ENCODE measurements at regions not wholly inside any gene's neighbourhood (a gene's known extent, or its start where the extent isn't known, plus 50 kb on each side); places are given as distances from the start of the nearest gene placed in this dataset.

DNA sequence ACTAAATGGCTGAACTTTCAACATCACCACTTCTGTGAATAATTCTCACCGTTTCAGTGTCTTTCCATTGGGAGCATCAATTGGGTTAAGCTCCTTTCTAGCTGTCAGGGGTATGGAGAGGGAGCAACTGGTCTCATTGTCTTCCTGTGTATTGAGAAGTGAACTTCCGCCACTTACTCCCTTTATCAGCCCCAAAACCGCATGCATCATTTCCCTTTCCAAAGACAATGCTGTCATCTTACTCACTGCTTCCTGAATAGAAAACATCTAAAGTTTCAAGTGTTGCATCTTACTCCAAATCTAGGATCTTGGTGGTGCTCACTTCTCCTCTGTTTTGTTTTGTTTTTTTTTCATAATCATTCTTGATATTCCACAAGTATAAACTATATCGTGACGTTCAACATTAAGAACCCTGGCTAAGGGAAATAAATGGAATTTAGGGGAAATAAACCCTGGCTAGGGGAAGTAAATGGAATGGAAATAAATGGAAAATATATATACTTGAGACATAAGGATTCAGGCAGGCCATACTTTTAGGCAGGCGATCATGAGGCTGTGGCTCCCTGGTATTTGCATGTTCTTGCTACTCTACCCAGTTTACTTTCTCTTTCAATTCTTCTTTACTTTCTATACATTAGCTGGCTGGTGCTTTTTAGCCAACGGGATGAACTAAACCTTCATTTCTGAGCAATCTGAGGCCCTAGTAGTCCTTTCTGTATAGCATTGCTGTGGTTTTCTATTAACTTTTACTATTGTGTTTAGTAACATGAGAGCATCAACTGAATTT, 371.9 kb downstream of the BMPER start:
- DNase-seq, result no peak

- DNase-seq, result no peak
These were observed 372.5 kb downstream of the BMPER start for GRCh38 chr7:34277803-34278199.

- DNase-seq, result no peak
These were observed 375.9 kb downstream of the BMPER start for GRCh38 chr7:34281260-34281659.

DNA sequence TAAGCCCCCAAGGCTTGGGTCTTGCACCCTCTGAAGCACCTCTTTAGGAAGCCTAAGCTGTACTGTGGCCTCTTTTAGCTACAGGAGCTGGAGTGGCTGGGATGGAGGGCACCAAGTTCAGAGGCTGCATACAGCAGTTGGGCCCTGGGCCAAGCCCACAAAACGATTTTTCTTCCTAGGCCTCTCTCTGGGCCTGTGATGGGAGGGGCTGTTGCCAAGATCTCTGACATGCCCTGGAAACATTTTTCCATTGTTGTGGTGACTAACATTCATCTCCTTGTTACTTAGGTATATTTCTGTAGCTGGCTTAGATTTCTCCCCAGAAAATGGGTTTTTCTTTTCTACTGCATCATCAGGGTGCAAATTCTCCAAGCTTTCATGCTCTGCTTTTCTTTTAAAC, 375.7 kb upstream of the NPSR1 start:
- DNase-seq, result no peak

GRCh38 chr7:34296663-34297062, 361.4 kb upstream of the NPSR1 start:
- no peak for DNase-seq

GRCh38 chr7:34298492-34299013, 359.5 kb upstream of the NPSR1 start:
- no peak for DNase-seq

GRCh38 chr7:34299066-34299465, 359.0 kb upstream of the NPSR1 start:
- DNase-seq, result no peak

DNA sequence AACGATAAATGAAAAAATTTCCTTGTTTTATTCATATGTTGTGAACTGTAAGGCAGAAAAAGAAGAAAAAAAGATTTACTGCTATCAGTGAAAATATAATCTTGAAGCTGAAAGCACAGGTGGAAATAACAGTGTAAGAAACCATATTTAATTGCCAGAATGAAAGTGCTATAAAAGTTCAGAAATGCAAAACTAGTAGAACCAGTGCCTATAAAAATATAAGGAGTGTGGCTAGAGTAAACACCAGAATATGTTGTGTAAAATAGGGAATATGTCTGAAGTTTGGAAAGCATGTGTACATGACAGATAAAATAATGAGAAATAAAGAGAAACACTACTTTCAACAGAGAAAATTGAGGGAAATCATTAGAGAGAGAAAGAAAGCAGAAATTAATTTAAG, 350.5 kb upstream of the NPSR1 start:
- DNase-seq, result no peak

DNA sequence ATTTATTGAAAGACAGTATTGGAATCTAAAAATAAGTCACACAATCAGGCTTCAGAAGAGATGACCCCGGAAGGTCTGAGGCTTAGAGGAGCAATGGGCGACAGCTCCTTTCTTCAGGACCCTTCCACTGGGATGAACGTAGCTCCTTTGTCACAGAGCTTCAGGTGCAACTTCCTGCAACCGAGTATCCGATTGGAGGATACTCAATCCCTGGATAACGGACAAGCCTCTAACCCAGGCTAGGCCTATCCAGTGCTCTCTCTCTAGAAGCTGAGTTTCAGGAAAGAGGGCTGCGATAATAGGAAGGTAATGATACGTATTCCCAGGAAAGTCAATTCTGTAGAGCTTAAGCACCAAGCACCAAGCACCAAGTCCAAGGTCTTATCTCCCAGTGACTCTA, 349.4 kb upstream of the NPSR1 start:
- no peak for DNase-seq

- no peak for DNase-seq
These were observed 348.9 kb upstream of the NPSR1 start for GRCh38 chr7:34309116-34309515.

- no peak for DNase-seq
These were observed 348.4 kb upstream of the NPSR1 start for GRCh38 chr7:34309584-34309983.

GRCh38 chr7:34311591-34311990, 346.4 kb upstream of the NPSR1 start:
- DNase-seq, result no peak

GRCh38 chr7:34312624-34313023, 345.4 kb upstream of the NPSR1 start:
- no peak for DNase-seq

DNA sequence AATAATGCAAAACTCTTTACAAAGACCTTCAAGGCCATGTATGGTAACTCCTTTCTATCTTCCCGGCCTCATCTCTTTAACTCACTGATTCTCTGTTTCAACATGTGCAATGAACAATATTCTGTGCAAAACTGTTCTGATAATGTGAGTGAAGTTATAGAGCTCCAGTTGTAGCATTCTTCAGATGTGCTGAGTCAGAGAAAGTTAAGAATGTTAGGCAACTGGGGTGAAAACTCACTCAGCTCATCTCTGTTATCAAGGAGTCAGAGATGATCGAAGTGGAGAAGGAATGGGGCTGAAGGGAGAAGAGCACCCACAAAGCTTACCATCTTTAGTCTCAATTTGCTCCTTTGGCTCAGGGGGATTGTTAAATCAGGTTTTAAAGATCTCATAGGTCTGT, 344.7 kb upstream of the NPSR1 start:
- DNase-seq, result no peak

- no peak for DNase-seq
These were observed 343.0 kb upstream of the NPSR1 start for GRCh38 chr7:34315032-34315431.

- DNase-seq, result no peak
These were observed 341.0 kb upstream of the NPSR1 start for GRCh38 chr7:34317039-34317438.

- no peak for DNase-seq
These were observed 337.6 kb upstream of the NPSR1 start for GRCh38 chr7:34320412-34320811.

- DNase-seq, result peak in 1 of 2 donors; percentile 40
These were observed 336.9 kb upstream of the NPSR1 start for GRCh38 chr7:34320926-34321661.

DNA sequence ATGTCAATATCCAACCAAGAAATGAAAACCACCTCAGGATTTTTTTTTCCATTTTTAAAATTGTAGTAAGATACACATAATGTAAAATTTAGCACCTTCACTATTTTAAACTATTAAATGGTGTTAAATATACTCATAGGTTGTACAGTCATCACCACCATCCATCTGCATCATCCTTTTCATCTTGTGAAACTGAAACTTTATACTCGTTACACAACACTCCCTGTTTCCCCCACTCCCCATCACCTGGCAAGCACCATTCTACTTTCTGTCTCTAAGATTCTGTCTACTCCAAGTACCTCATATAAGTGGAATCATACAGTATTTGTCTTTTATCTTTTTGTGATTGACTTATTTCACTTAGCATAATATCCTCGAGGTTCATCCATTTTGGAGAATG, 335.2 kb upstream of the NPSR1 start:
- no peak for DNase-seq

GRCh38 chr7:34327681-34328080, 330.3 kb upstream of the NPSR1 start:
- no peak for DNase-seq

GRCh38 chr7:34330308-34330707, 327.7 kb upstream of the NPSR1 start:
- no peak for DNase-seq

GRCh38 chr7:34331102-34331501, 326.9 kb upstream of the NPSR1 start:
- no peak for DNase-seq

DNA sequence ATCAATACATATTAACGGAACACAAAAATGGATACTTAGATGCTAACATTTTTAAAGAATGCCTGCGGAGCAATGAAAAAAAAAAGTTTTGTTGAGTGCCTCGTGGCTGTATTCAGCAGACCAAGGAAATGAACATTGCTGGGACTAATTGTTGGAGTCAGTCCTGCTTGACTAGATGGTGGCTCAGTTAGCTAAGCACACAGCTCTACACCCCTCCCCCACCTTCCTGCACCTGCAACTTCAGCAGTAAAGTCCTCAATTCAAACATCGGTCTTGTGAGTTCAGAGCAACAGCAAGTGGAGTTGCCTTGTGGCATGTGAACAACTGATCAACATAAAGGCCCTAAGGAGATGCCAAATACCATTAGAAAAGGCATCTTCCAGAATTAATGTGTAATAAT, 326.0 kb upstream of the NPSR1 start:
- no peak for DNase-seq

DNA sequence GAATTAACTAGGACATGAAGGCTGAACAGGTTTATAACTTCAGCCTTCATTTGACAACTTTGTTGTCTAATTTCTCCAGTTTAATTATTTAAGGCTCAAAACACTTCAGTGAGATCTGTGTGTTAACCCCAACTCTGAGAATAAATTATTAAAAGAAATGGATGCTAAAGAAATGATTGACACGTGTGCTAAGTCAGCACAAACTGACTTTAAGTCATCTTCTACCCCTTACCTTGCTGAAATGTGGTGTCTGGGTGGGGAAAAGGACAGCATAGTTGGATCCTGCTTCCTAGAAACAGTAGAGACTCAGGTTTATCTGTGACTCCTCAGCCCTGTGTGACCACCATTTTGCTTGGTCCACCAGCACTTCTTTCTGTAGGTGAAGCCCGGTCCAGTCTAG, 324.8 kb upstream of the NPSR1 start:
- no peak for DNase-seq
